ENCODE measurements at regions not wholly inside any gene's neighbourhood (a gene's known extent, or its start where the extent isn't known, plus 50 kb on each side); places are given as distances from the start of the nearest gene placed in this dataset.

- no peaks in the 10 kb centered on the region for H3K27me3 ChIP-seq (replicated peaks in 2 of 5; ENCODE audit: control insufficient read depth in 4 of 5, insufficient read depth in 5 of 5, low read length in 4 of 5)
- no CpG with 5 or more reads among the region's 1 CpG for WGBS (ENCODE audit: insufficient coverage)
- H3K4me3 ChIP-seq (ENCODE audit: control insufficient read depth in 1 of 7, extremely low read depth in 1 of 7, insufficient read depth in 4 of 7, low read depth in 2 of 7, low read length in 6 of 7): no peak overlapping the region
- POLR2A ChIA-PET: no interaction called here
- H3K27ac ChIP-seq (ENCODE audit: insufficient read depth in 1 of 2, low read depth in 1 of 2, low read length in 2 of 2, poor library complexity in 1 of 2, severe bottlenecking in 2 of 2): no peak overlapping the region
- H3K4me1 ChIP-seq (ENCODE audit: control extremely low read depth in 1 of 4, control insufficient read depth in 4 of 4, insufficient read depth in 4 of 4, low read length in 3 of 4): no peaks in the 10 kb centered on the region
- CTCF ChIA-PET: no interaction called here
- no peak for DNase-seq
- H3K9me3 ChIP-seq (ENCODE audit: control extremely low read depth in 1 of 5, control insufficient read depth in 4 of 5, insufficient read depth in 2 of 5, low read depth in 1 of 5, low read length in 4 of 5): peaks cover under 1 to 18% (median 3%) of the 10 kb centered on the region in 5 experiments
- H3K36me3 ChIP-seq (ENCODE audit: control insufficient read depth in 4 of 4, insufficient read depth in 4 of 4, low read length in 3 of 4): peaks cover 0 to 2% (median 0%) of the 10 kb centered on the region in 4 experiments
Observed at GRCh38 chr12:46500673-46501072, 128.1 kb upstream of the SLC38A2 start.

GRCh38 chr12:46499901-46500300 is 127.3 kb upstream of the SLC38A2 start:
- H3K4me3 ChIP-seq (ENCODE audit: control insufficient read depth in 1 of 7, extremely low read depth in 1 of 7, insufficient read depth in 4 of 7, low read depth in 2 of 7, low read length in 6 of 7): no peak overlapping the region
- ChIA-PET POLR2A (no interaction called here), CTCF (no interaction called here)
- no peaks in the 10 kb centered on the region for H3K4me1 ChIP-seq (ENCODE audit: control extremely low read depth in 1 of 4, control insufficient read depth in 4 of 4, insufficient read depth in 4 of 4, low read length in 3 of 4)
- H3K9me3 ChIP-seq (ENCODE audit: control extremely low read depth in 1 of 5, control insufficient read depth in 4 of 5, insufficient read depth in 2 of 5, low read depth in 1 of 5, low read length in 4 of 5): peaks cover 0 to 13% (median 3%) of the 10 kb centered on the region in 5 experiments
- no peaks in the 10 kb centered on the region for H3K27me3 ChIP-seq (replicated peaks in 2 of 5; ENCODE audit: control insufficient read depth in 4 of 5, insufficient read depth in 5 of 5, low read length in 4 of 5)
- DNase-seq: no peak
- no peak overlapping the region for H3K27ac ChIP-seq (ENCODE audit: insufficient read depth in 1 of 2, low read depth in 1 of 2, low read length in 2 of 2, poor library complexity in 1 of 2, severe bottlenecking in 2 of 2)
- peaks cover 0 to 2% (median 0%) of the 10 kb centered on the region in 4 experiments for H3K36me3 ChIP-seq (ENCODE audit: control insufficient read depth in 4 of 4, insufficient read depth in 4 of 4, low read length in 3 of 4)
- no CpG with 5 or more reads among the region's 2 CpGs for WGBS (ENCODE audit: insufficient coverage)

- CTCF ChIA-PET: interaction anchor here (1.5 kb wide), 1 partner anchor 15 kb away, joined by 3 read pairs; no protein-coding TSS in a partner anchor
- H3K27me3 ChIP-seq (replicated peaks in 2 of 5; ENCODE audit: control insufficient read depth in 4 of 5, insufficient read depth in 5 of 5, low read length in 4 of 5): no peaks in the 10 kb centered on the region
- no peaks in the 10 kb centered on the region for H3K4me1 ChIP-seq (ENCODE audit: control extremely low read depth in 1 of 4, control insufficient read depth in 4 of 4, insufficient read depth in 4 of 4, low read length in 3 of 4)
Observed at GRCh38 chr12:46499226-46499625, 126.7 kb upstream of the SLC38A2 start.

GRCh38 chr12:46497739-46498138 is 125.2 kb upstream of the SLC38A2 start:
- no CpG with 5 or more reads among the region's 1 CpG for WGBS (ENCODE audit: insufficient coverage)
- ChIA-PET POLR2A (no interaction called here), CTCF (no interaction called here)
- Histone ChIP-seq H3K36me3 (ENCODE audit: control insufficient read depth in 4 of 4, insufficient read depth in 4 of 4, low read length in 3 of 4) (peaks cover 0 to 2% (median 0%) of the 10 kb centered on the region in 4 experiments), H3K27me3 (replicated peaks in 2 of 5; ENCODE audit: control insufficient read depth in 4 of 5, insufficient read depth in 5 of 5, low read length in 4 of 5) (no peaks in the 10 kb centered on the region), H3K4me1 (ENCODE audit: control extremely low read depth in 1 of 4, control insufficient read depth in 4 of 4, insufficient read depth in 4 of 4, low read length in 3 of 4) (no peaks in the 10 kb centered on the region), H3K4me3 (ENCODE audit: control insufficient read depth in 1 of 7, extremely low read depth in 1 of 7, insufficient read depth in 4 of 7, low read depth in 2 of 7, low read length in 6 of 7) (no peak overlapping the region), H3K9me3 (ENCODE audit: control extremely low read depth in 1 of 5, control insufficient read depth in 4 of 5, insufficient read depth in 2 of 5, low read depth in 1 of 5, low read length in 4 of 5) (peaks cover 0 to 9% (median 0%) of the 10 kb centered on the region in 5 experiments), H3K27ac (ENCODE audit: insufficient read depth in 1 of 2, low read depth in 1 of 2, low read length in 2 of 2, poor library complexity in 1 of 2, severe bottlenecking in 2 of 2) (no peak overlapping the region)
- DNase-seq: no peak

More at GRCh38 chr12:46499226-46499625, 126.7 kb upstream of the SLC38A2 start:
- POLR2A ChIA-PET: no interaction called here
- WGBS (ENCODE audit: insufficient coverage): no CpG with 5 or more reads among the region's 1 CpG
- no peak for DNase-seq
- Histone ChIP-seq H3K27ac (ENCODE audit: insufficient read depth in 1 of 2, low read depth in 1 of 2, low read length in 2 of 2, poor library complexity in 1 of 2, severe bottlenecking in 2 of 2) (no peak overlapping the region), H3K36me3 (ENCODE audit: control insufficient read depth in 4 of 4, insufficient read depth in 4 of 4, low read length in 3 of 4) (peaks cover 0 to 2% (median 0%) of the 10 kb centered on the region in 4 experiments), H3K4me3 (ENCODE audit: control insufficient read depth in 1 of 7, extremely low read depth in 1 of 7, insufficient read depth in 4 of 7, low read depth in 2 of 7, low read length in 6 of 7) (no peak overlapping the region), H3K9me3 (ENCODE audit: control extremely low read depth in 1 of 5, control insufficient read depth in 4 of 5, insufficient read depth in 2 of 5, low read depth in 1 of 5, low read length in 4 of 5) (peaks cover 0 to 13% (median 3%) of the 10 kb centered on the region in 5 experiments)

- Histone ChIP-seq H3K9me3 (ENCODE audit: control extremely low read depth in 1 of 5, control insufficient read depth in 4 of 5, insufficient read depth in 2 of 5, low read depth in 1 of 5, low read length in 4 of 5) (no peaks in the 10 kb centered on the region), H3K4me1 (ENCODE audit: control extremely low read depth in 1 of 4, control insufficient read depth in 4 of 4, insufficient read depth in 4 of 4, low read length in 3 of 4) (no peaks in the 10 kb centered on the region), H3K27me3 (replicated peaks in 2 of 5; ENCODE audit: control insufficient read depth in 4 of 5, insufficient read depth in 5 of 5, low read length in 4 of 5) (no peaks in the 10 kb centered on the region), H3K27ac (ENCODE audit: insufficient read depth in 1 of 2, low read depth in 1 of 2, low read length in 2 of 2, poor library complexity in 1 of 2, severe bottlenecking in 2 of 2) (no peak overlapping the region), H3K4me3 (ENCODE audit: control insufficient read depth in 1 of 7, extremely low read depth in 1 of 7, insufficient read depth in 4 of 7, low read depth in 2 of 7, low read length in 6 of 7) (no peak overlapping the region), H3K36me3 (ENCODE audit: control insufficient read depth in 4 of 4, insufficient read depth in 4 of 4, low read length in 3 of 4) (peaks cover 0 to 2% (median 0%) of the 10 kb centered on the region in 4 experiments)
- WGBS (ENCODE audit: insufficient coverage): no CpG with 5 or more reads among the region's 1 CpG
- POLR2A ChIA-PET: no interaction called here
- CTCF ChIA-PET: no interaction called here
- no peak for DNase-seq
Observed at GRCh38 chr12:46494424-46494823, 121.9 kb upstream of the SLC38A2 start.

- Histone ChIP-seq H3K36me3 (ENCODE audit: control insufficient read depth in 4 of 4, insufficient read depth in 4 of 4, low read length in 3 of 4) (peaks cover 0 to 2% (median 0%) of the 10 kb centered on the region in 4 experiments), H3K4me3 (ENCODE audit: control insufficient read depth in 1 of 7, extremely low read depth in 1 of 7, insufficient read depth in 4 of 7, low read depth in 2 of 7, low read length in 6 of 7) (no peak overlapping the region), H3K4me1 (ENCODE audit: control extremely low read depth in 1 of 4, control insufficient read depth in 4 of 4, insufficient read depth in 4 of 4, low read length in 3 of 4) (no peaks in the 10 kb centered on the region), H3K9me3 (ENCODE audit: control extremely low read depth in 1 of 5, control insufficient read depth in 4 of 5, insufficient read depth in 2 of 5, low read depth in 1 of 5, low read length in 4 of 5) (no peaks in the 10 kb centered on the region), H3K27me3 (replicated peaks in 2 of 5; ENCODE audit: control insufficient read depth in 4 of 5, insufficient read depth in 5 of 5, low read length in 4 of 5) (no peaks in the 10 kb centered on the region), H3K27ac (ENCODE audit: insufficient read depth in 1 of 2, low read depth in 1 of 2, low read length in 2 of 2, poor library complexity in 1 of 2, severe bottlenecking in 2 of 2) (no peak overlapping the region)
- ChIA-PET CTCF (no interaction called here), POLR2A (no interaction called here)
- no CpG with 5 or more reads among the region's 4 CpGs for WGBS (ENCODE audit: insufficient coverage)
- DNase-seq: no peak
Observed at GRCh38 chr12:46493834-46494181, 121.2 kb upstream of the SLC38A2 start.

- Histone ChIP-seq H3K4me3 (ENCODE audit: control insufficient read depth in 1 of 7, extremely low read depth in 1 of 7, insufficient read depth in 4 of 7, low read depth in 2 of 7, low read length in 6 of 7) (no peak overlapping the region), H3K27me3 (replicated peaks in 2 of 5; ENCODE audit: control insufficient read depth in 4 of 5, insufficient read depth in 5 of 5, low read length in 4 of 5) (no peaks in the 10 kb centered on the region), H3K36me3 (ENCODE audit: control insufficient read depth in 4 of 4, insufficient read depth in 4 of 4, low read length in 3 of 4) (peaks cover 0 to 2% (median 0%) of the 10 kb centered on the region in 4 experiments), H3K4me1 (ENCODE audit: control extremely low read depth in 1 of 4, control insufficient read depth in 4 of 4, insufficient read depth in 4 of 4, low read length in 3 of 4) (peaks cover 0 to 3% (median 0%) of the 10 kb centered on the region in 4 experiments), H3K27ac (ENCODE audit: insufficient read depth in 1 of 2, low read depth in 1 of 2, low read length in 2 of 2, poor library complexity in 1 of 2, severe bottlenecking in 2 of 2) (no peak overlapping the region), H3K9me3 (ENCODE audit: control extremely low read depth in 1 of 5, control insufficient read depth in 4 of 5, insufficient read depth in 2 of 5, low read depth in 1 of 5, low read length in 4 of 5) (no peaks in the 10 kb centered on the region)
- POLR2A ChIA-PET: interaction anchor here (0.6 kb wide), 1 partner anchor 18 kb away, joined by 3 read pairs; no protein-coding TSS in a partner anchor
- WGBS (ENCODE audit: insufficient coverage): no CpG with 5 or more reads among the region's 5 CpGs
- CTCF ChIA-PET: no interaction called here
- no peak for DNase-seq
Observed at GRCh38 chr12:46493150-46493833, 120.7 kb upstream of the SLC38A2 start.
